Keratinocyte (primary cell): ENCODE measurements at regions not wholly inside any gene's neighbourhood (a gene's known extent, or its start where the extent isn't known, plus 50 kb on each side); places are given as distances from the start of the nearest gene placed in this dataset.

Source experiments
- DNase-seq: peaks from one replicate; pipeline ENCODE4 v3.0.0-alpha.2; 2011; ENCODE audit warnings: low read depth, missing footprints, low spot score
- FAIRE-seq: peaks from 2 replicates; lab custom pipeline; 2011; peaks lifted over from hg19 to GRCh38; lab: Jason Lieb, UNC
- H2AFZ ChIP-seq: 2 replicates; pipeline ENCODE4 v1.6.0; 2012; ENCODE audit warnings: low read length, control low read depth, inconsistent platforms; ENCODE audit not compliant: control insufficient read depth
- H3K27ac ChIP-seq: 2 replicates; pipeline ENCODE4 v1.5.1; 2011; ENCODE audit warnings: low read length; ENCODE audit not compliant: control insufficient read depth, insufficient read depth
- H3K27me3 ChIP-seq: 3 replicates; pipeline ENCODE4 v1.6.0; 2011; ENCODE audit warnings: low read length; ENCODE audit not compliant: control insufficient read depth, insufficient read depth; ENCODE audit errors: extremely low read depth
- H3K36me3 ChIP-seq, 2 experiments: 2 replicates in 1 of 2; 3 replicates in 1 of 2; pipeline ENCODE4 v1.5.1; 2011; ENCODE audit warnings: low read length in 2 of 2, mild to moderate bottlenecking in 1 of 2; ENCODE audit not compliant: control insufficient read depth in 2 of 2, insufficient read depth in 2 of 2; ENCODE audit errors: extremely low read depth in 1 of 2
- H3K4me1 ChIP-seq: 3 replicates; pipeline ENCODE4 v1.5.1; 2011; ENCODE audit warnings: low read length; ENCODE audit not compliant: control insufficient read depth, insufficient read depth; ENCODE audit errors: extremely low read depth
- H3K4me2 ChIP-seq: 3 replicates; pipeline ENCODE4 v1.6.0; 2011; ENCODE audit warnings: low read depth, low read length; ENCODE audit not compliant: control insufficient read depth, insufficient read depth; ENCODE audit errors: extremely low read depth
- H3K4me3 ChIP-seq, 3 experiments: fragments of 200-600 bp in 1 of 3; sonication (generic) in 1 of 3; 2 replicates in 2 of 3; 3 replicates in 1 of 3; pipeline ENCODE4 v1.5.1; 2011 to 2016; ENCODE audit warnings: low read length in 3 of 3, mild to moderate bottlenecking in 3 of 3, control low read depth in 2 of 3, inconsistent platforms in 1 of 3, low read depth in 1 of 3, mixed read lengths in 1 of 3, mixed run types in 1 of 3, moderate library complexity in 1 of 3; ENCODE audit not compliant: control insufficient read depth in 2 of 3, insufficient read depth in 2 of 3; ENCODE audit errors: extremely low read depth in 1 of 3
- H3K79me2 ChIP-seq: 2 replicates; pipeline ENCODE4 v1.6.0; 2012; ENCODE audit warnings: low read length; ENCODE audit not compliant: control insufficient read depth, insufficient read depth
- H3K9ac ChIP-seq: 3 replicates; pipeline ENCODE4 v1.6.0; 2011; ENCODE audit warnings: low read length; ENCODE audit not compliant: control insufficient read depth, insufficient read depth; ENCODE audit errors: extremely low read depth
- H3K9me1 ChIP-seq: 3 replicates; pipeline ENCODE4 v1.6.0; 2011; ENCODE audit warnings: low read length; ENCODE audit not compliant: control insufficient read depth, insufficient read depth; ENCODE audit errors: extremely low read depth
- H3K9me3 ChIP-seq: 2 replicates; pipeline ENCODE4 v1.5.1; 2012; ENCODE audit warnings: low read depth, low read length; ENCODE audit not compliant: control insufficient read depth
- H4K20me1 ChIP-seq: 3 replicates; pipeline ENCODE4 v1.6.0; 2011; ENCODE audit warnings: low read length; ENCODE audit not compliant: control insufficient read depth, insufficient read depth; ENCODE audit errors: extremely low read depth
- EZH2 ChIP-seq: IDR thresholded peaks from one replicate; pipeline ENCODE4 v1.6.1; 2012; ENCODE audit warnings: inconsistent platforms, mild to moderate bottlenecking, low read length, moderate library complexity
- dilution Hi-C: fragments of 300-500 bp; cut with MboI; formaldehyde crosslinking; loops from one replicate; pipeline ENCODE4 v1.7.0; 2020; ENCODE audit warnings: low sequenced_read_pairs; ENCODE audit not compliant: extremely low pct_ligation_motif_present
- TF ChIP-seq, protein P1 (sequence below), 3 experiments: IDR thresholded peaks in 1 of 3; conservative IDR thresholded peaks in 1 of 3; optimal IDR thresholded peaks in 1 of 3; 2 replicates in 2 of 3; 3 replicates in 1 of 3; pipeline versions ENCODE3 to v1.5.1; 2011; ENCODE audit warnings: low read length in 3 of 3, mild to moderate bottlenecking in 3 of 3, moderate library complexity in 2 of 3, control low read depth in 1 of 3, inconsistent platforms in 1 of 3; ENCODE audit not compliant: insufficient read depth in 2 of 3; ENCODE audit errors: extremely low read depth in 1 of 3

DNA sequence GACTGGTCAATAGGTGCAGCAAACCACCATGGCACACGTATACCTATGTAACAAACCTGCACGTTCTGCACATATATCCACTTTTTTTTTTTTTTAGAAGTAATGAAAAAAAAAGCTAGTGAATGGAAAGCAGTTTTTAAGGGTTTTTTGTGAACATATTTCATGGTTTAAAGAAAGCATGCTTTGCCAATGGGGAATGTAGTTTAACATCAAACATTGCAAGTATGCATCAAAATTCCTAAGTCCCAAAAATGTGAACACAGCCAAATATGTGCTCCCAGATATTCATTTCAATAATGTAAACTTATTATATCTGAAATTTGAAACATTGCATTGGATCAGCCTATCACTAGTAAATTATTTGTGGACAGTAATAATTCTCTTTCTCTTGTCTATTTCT is 710.4 kb upstream of the FLRT2 start:
- no peak for DNase-seq
- Histone ChIP-seq H3K79me2 (no peaks in the 10 kb centered on the region), H3K9me3 (no peaks in the 10 kb centered on the region), H3K4me1 (no peaks in the 10 kb centered on the region), H3K9ac (no peak overlapping the region), H2AFZ (no peak overlapping the region), H3K27me3 (no peaks in the 10 kb centered on the region), H4K20me1 (no peaks in the 10 kb centered on the region), H3K4me2 (no peak overlapping the region), H3K27ac (no peak overlapping the region), H3K9me1 (no peaks in the 10 kb centered on the region), H3K4me3 (no peak overlapping the region), H3K36me3 (no peaks in the 10 kb centered on the region)
- FAIRE-seq = no peak
- dilution Hi-C loops = no loop called here
- no peak for TF ChIP-seq EZH2
- TF ChIP-seq, protein P1, sequence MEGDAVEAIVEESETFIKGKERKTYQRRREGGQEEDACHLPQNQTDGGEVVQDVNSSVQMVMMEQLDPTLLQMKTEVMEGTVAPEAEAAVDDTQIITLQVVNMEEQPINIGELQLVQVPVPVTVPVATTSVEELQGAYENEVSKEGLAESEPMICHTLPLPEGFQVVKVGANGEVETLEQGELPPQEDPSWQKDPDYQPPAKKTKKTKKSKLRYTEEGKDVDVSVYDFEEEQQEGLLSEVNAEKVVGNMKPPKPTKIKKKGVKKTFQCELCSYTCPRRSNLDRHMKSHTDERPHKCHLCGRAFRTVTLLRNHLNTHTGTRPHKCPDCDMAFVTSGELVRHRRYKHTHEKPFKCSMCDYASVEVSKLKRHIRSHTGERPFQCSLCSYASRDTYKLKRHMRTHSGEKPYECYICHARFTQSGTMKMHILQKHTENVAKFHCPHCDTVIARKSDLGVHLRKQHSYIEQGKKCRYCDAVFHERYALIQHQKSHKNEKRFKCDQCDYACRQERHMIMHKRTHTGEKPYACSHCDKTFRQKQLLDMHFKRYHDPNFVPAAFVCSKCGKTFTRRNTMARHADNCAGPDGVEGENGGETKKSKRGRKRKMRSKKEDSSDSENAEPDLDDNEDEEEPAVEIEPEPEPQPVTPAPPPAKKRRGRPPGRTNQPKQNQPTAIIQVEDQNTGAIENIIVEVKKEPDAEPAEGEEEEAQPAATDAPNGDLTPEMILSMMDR (optimal IDR thresholded peaks at IDR 0.05 in 1 of 3, IDR thresholded peaks at IDR 0.05 in 1 of 3, conservative IDR thresholded peaks at IDR 0.05 in 1 of 3; ENCODE audit: extremely low read depth in 1 of 3, insufficient read depth in 2 of 3, low read length in 3 of 3) = no peak

- Histone ChIP-seq H4K20me1 (no peaks in the 10 kb centered on the region), H3K36me3 (no peaks in the 10 kb centered on the region), H3K4me3 (peak overlapping the region in 1 of 3 experiments; percentile 9), H3K79me2 (no peaks in the 10 kb centered on the region), H3K9me1 (no peaks in the 10 kb centered on the region), H3K27ac (peak overlapping the region; percentile 64), H3K9me3 (no peaks in the 10 kb centered on the region), H3K9ac (no peak overlapping the region), H3K4me1 (peaks cover 24% of the 10 kb centered on the region), H3K4me2 (peak overlapping the region; percentile 58), H3K27me3 (no peaks in the 10 kb centered on the region), H2AFZ (peak overlapping the region; percentile 60)
- FAIRE-seq = peak; percentile 96
- dilution Hi-C loops = no loop called here
- TF ChIP-seq EZH2 = no peak
- TF ChIP-seq, protein P1 (optimal IDR thresholded peaks at IDR 0.05 in 1 of 3, IDR thresholded peaks at IDR 0.05 in 1 of 3, conservative IDR thresholded peaks at IDR 0.05 in 1 of 3; ENCODE audit: extremely low read depth in 1 of 3, insufficient read depth in 2 of 3, low read length in 3 of 3) = no peak
- peak; percentile 74 for DNase-seq
These were observed 704.3 kb upstream of the FLRT2 start for GRCh38 chr14:84825481-84826251.
